ENCODE measurements at regions not wholly inside any gene's neighbourhood (a gene's known extent, or its start where the extent isn't known, plus 50 kb on each side); places are given as distances from the start of the nearest gene placed in this dataset.
A peak's percentile ranks its signal among the peaks of the same experiment; 100 is the strongest.

GRCh38 chr4:158065603-158066002 is 107.2 kb downstream of the GASK1B start:
- no peak for ATAC-seq (ENCODE audit: low FRiP score)
- no peak for DNase-seq
- 77 to 91% methylated on average over 1 of the region's 1 CpG for WGBS, 2 donors
- intact Hi-C loops (cut with DNase I), result no loop called here
- Histone ChIP-seq H3K9me3 (ENCODE audit: control insufficient read depth, low read length) (no peaks in the 10 kb centered on the region), H3K27ac (ENCODE audit: low read depth in 1 of 2, low read length in 2 of 2) (no peak overlapping the region), H3K4me3 (ENCODE audit: low read length in 2 of 2) (no peak overlapping the region), H3K36me3 (ENCODE audit: control insufficient read depth in 1 of 2, insufficient read depth in 2 of 2, low read length in 1 of 2) (no peaks in the 10 kb centered on the region), H3K27me3 (ENCODE audit: control insufficient read depth in 1 of 2, insufficient read depth in 2 of 2, low read length in 1 of 2) (no peaks in the 10 kb centered on the region), H3K4me1 (ENCODE audit: control insufficient read depth in 1 of 2, insufficient read depth in 2 of 2, low read length in 2 of 2) (no peaks in the 10 kb centered on the region)

- Histone ChIP-seq H3K27ac (ENCODE audit: low read depth in 1 of 2, low read length in 2 of 2) (no peak overlapping the region), H3K4me1 (ENCODE audit: control insufficient read depth in 1 of 2, insufficient read depth in 2 of 2, low read length in 2 of 2) (no peaks in the 10 kb centered on the region), H3K27me3 (ENCODE audit: control insufficient read depth in 1 of 2, insufficient read depth in 2 of 2, low read length in 1 of 2) (no peaks in the 10 kb centered on the region), H3K4me3 (ENCODE audit: low read length in 2 of 2) (no peak overlapping the region), H3K36me3 (ENCODE audit: control insufficient read depth in 1 of 2, insufficient read depth in 2 of 2, low read length in 1 of 2) (no peaks in the 10 kb centered on the region), H3K9me3 (ENCODE audit: control insufficient read depth, low read length) (no peaks in the 10 kb centered on the region)
- DNase-seq, result no peak
- 65 to 67% methylated on average over 3 of the region's 3 CpGs for WGBS, 2 donors
- no peak for ATAC-seq (ENCODE audit: low FRiP score)
- intact Hi-C loops (cut with DNase I), result no loop called here
Measured at GRCh38 chr4:158065176-158065575, 107.6 kb downstream of the GASK1B start.

- no peak overlapping the region for H3K27ac ChIP-seq (ENCODE audit: low read depth in 1 of 2, low read length in 2 of 2)
- peaks cover 0 to 2% of the 10 kb centered on the region in 2 donors for H3K4me1 ChIP-seq (ENCODE audit: control insufficient read depth in 1 of 2, insufficient read depth in 2 of 2, low read length in 2 of 2)
- intact Hi-C loops (cut with DNase I), result loop anchor here in 1 of 2 donors (10.0 kb wide), 1 partner anchor 108 kb away; no protein-coding TSS in a partner anchor
- no peaks in the 10 kb centered on the region for H3K27me3 ChIP-seq (ENCODE audit: control insufficient read depth in 1 of 2, insufficient read depth in 2 of 2, low read length in 1 of 2)
- ATAC-seq (ENCODE audit: low FRiP score) (no peak), DNase-seq (no peak)
- H3K36me3 ChIP-seq (ENCODE audit: control insufficient read depth in 1 of 2, insufficient read depth in 2 of 2, low read length in 1 of 2), result no peaks in the 10 kb centered on the region
- no peaks in the 10 kb centered on the region for H3K9me3 ChIP-seq (ENCODE audit: control insufficient read depth, low read length)
- H3K4me3 ChIP-seq (ENCODE audit: low read length in 2 of 2), result no peak overlapping the region
Measured at GRCh38 chr4:158056689-158057245, 116.1 kb downstream of the GASK1B start.

GRCh38 chr4:158055668-158056067 is 117.2 kb downstream of the GASK1B start:
- ATAC-seq (ENCODE audit: low FRiP score) (no peak), DNase-seq (no peak)
- H3K36me3 ChIP-seq (ENCODE audit: control insufficient read depth in 1 of 2, insufficient read depth in 2 of 2, low read length in 1 of 2), result no peaks in the 10 kb centered on the region
- H3K27ac ChIP-seq (ENCODE audit: low read depth in 1 of 2, low read length in 2 of 2), result no peak overlapping the region
- no peak overlapping the region for H3K4me3 ChIP-seq (ENCODE audit: low read length in 2 of 2)
- WGBS, 2 donors, result 95% methylated on average over 1 of the region's 1 CpG
- H3K9me3 ChIP-seq (ENCODE audit: control insufficient read depth, low read length), result no peaks in the 10 kb centered on the region
- intact Hi-C loops (cut with DNase I), result loop anchor here in 1 of 2 donors (10.0 kb wide), 1 partner anchor 109 kb away; no protein-coding TSS in a partner anchor
- H3K27me3 ChIP-seq (ENCODE audit: control insufficient read depth in 1 of 2, insufficient read depth in 2 of 2, low read length in 1 of 2), result no peaks in the 10 kb centered on the region
- H3K4me1 ChIP-seq (ENCODE audit: control insufficient read depth in 1 of 2, insufficient read depth in 2 of 2, low read length in 2 of 2), result peaks cover 0 to 4% of the 10 kb centered on the region in 2 donors

- Histone ChIP-seq H3K9me3 (ENCODE audit: control insufficient read depth, low read length) (no peaks in the 10 kb centered on the region), H3K4me3 (ENCODE audit: low read length in 2 of 2) (no peak overlapping the region), H3K27ac (ENCODE audit: low read depth in 1 of 2, low read length in 2 of 2) (no peak overlapping the region), H3K27me3 (ENCODE audit: control insufficient read depth in 1 of 2, insufficient read depth in 2 of 2, low read length in 1 of 2) (no peaks in the 10 kb centered on the region), H3K36me3 (ENCODE audit: control insufficient read depth in 1 of 2, insufficient read depth in 2 of 2, low read length in 1 of 2) (no peaks in the 10 kb centered on the region), H3K4me1 (ENCODE audit: control insufficient read depth in 1 of 2, insufficient read depth in 2 of 2, low read length in 2 of 2) (peaks cover 0 to 4% of the 10 kb centered on the region in 2 donors)
- intact Hi-C loops (cut with DNase I), result loop anchor here in 1 of 2 donors (10.0 kb wide), 1 partner anchor 111 kb away; no protein-coding TSS in a partner anchor
- WGBS, 2 donors, result 94 to 97% methylated on average over 3 of the region's 3 CpGs
- DNase-seq (no peak), ATAC-seq (ENCODE audit: low FRiP score) (no peak)
Measured at GRCh38 chr4:158053801-158054200, 119.0 kb downstream of the GASK1B start.

- H3K27ac ChIP-seq (ENCODE audit: low read depth in 1 of 2, low read length in 2 of 2), result no peak overlapping the region
- H3K4me1 ChIP-seq (ENCODE audit: control insufficient read depth in 1 of 2, insufficient read depth in 2 of 2, low read length in 2 of 2), result peaks cover 0 to 4% of the 10 kb centered on the region in 2 donors
- no peak for ATAC-seq (ENCODE audit: low FRiP score)
- DNase-seq, result no peak
- intact Hi-C loops (cut with DNase I), result loop anchor here in 1 of 2 donors (10.0 kb wide), 1 partner anchor 112 kb away; no protein-coding TSS in a partner anchor
- H3K27me3 ChIP-seq (ENCODE audit: control insufficient read depth in 1 of 2, insufficient read depth in 2 of 2, low read length in 1 of 2), result no peaks in the 10 kb centered on the region
- no peaks in the 10 kb centered on the region for H3K36me3 ChIP-seq (ENCODE audit: control insufficient read depth in 1 of 2, insufficient read depth in 2 of 2, low read length in 1 of 2)
- no peaks in the 10 kb centered on the region for H3K9me3 ChIP-seq (ENCODE audit: control insufficient read depth, low read length)
- H3K4me3 ChIP-seq (ENCODE audit: low read length in 2 of 2), result no peak overlapping the region
Measured at GRCh38 chr4:158053086-158053485, 119.7 kb downstream of the GASK1B start.

- no peaks in the 10 kb centered on the region for H3K9me3 ChIP-seq (ENCODE audit: control insufficient read depth, low read length)
- no peaks in the 10 kb centered on the region for H3K27me3 ChIP-seq (ENCODE audit: control insufficient read depth in 1 of 2, insufficient read depth in 2 of 2, low read length in 1 of 2)
- ATAC-seq (ENCODE audit: low FRiP score) (peak; percentile 79), DNase-seq (peak in 1 of 2 donors; percentile 56)
- intact Hi-C loops (cut with DNase I), result loop anchor here in 1 of 2 donors (10.0 kb wide), 1 partner anchor 113 kb away; no protein-coding TSS in a partner anchor
- no peak overlapping the region for H3K4me3 ChIP-seq (ENCODE audit: low read length in 2 of 2)
- 16 to 17% methylated on average over 6 of the region's 6 CpGs for WGBS, 2 donors
- H3K4me1 ChIP-seq (ENCODE audit: control insufficient read depth in 1 of 2, insufficient read depth in 2 of 2, low read length in 2 of 2), result peaks cover 0 to 4% of the 10 kb centered on the region in 2 donors
- H3K36me3 ChIP-seq (ENCODE audit: control insufficient read depth in 1 of 2, insufficient read depth in 2 of 2, low read length in 1 of 2), result no peaks in the 10 kb centered on the region
- peak overlapping the region; percentile 37 to 87 for H3K27ac ChIP-seq (ENCODE audit: low read depth in 1 of 2, low read length in 2 of 2)
Measured at GRCh38 chr4:158051401-158052235, 121.2 kb downstream of the GASK1B start.

- intact Hi-C loops (cut with DNase I), result loop anchor here in 1 of 2 donors (10.0 kb wide), 1 partner anchor 114 kb away; no protein-coding TSS in a partner anchor
- Histone ChIP-seq H3K4me3 (ENCODE audit: low read length in 2 of 2) (no peak overlapping the region), H3K27ac (ENCODE audit: low read depth in 1 of 2, low read length in 2 of 2) (no peak overlapping the region)
Measured at GRCh38 chr4:158050942-158051341, 121.9 kb downstream of the GASK1B start.

More at GRCh38 chr4:158050942-158051341, 121.9 kb downstream of the GASK1B start:
- Histone ChIP-seq H3K36me3 (ENCODE audit: control insufficient read depth in 1 of 2, insufficient read depth in 2 of 2, low read length in 1 of 2) (no peaks in the 10 kb centered on the region), H3K27me3 (ENCODE audit: control insufficient read depth in 1 of 2, insufficient read depth in 2 of 2, low read length in 1 of 2) (no peaks in the 10 kb centered on the region), H3K9me3 (ENCODE audit: control insufficient read depth, low read length) (no peaks in the 10 kb centered on the region), H3K4me1 (ENCODE audit: control insufficient read depth in 1 of 2, insufficient read depth in 2 of 2, low read length in 2 of 2) (peaks cover 0 to 4% of the 10 kb centered on the region in 2 donors)
- ATAC-seq (ENCODE audit: low FRiP score) (peak; percentile 22), DNase-seq (no peak)
- WGBS, 2 donors, result 25 to 31% methylated on average over 2 of the region's 2 CpGs

Measured in aorta (tissue), 5 donors.